HEK293 (cell line): ENCODE measurements at regions not wholly inside any gene's neighbourhood (a gene's known extent, or its start where the extent isn't known, plus 50 kb on each side); places are given as distances from the start of the nearest gene placed in this dataset.

Source experiments
- CTCF ChIA-PET: fragments of 350-600 bp; formaldehyde crosslinking; extraction: SDS; loops from one replicate; lab custom pipeline; 2021; ENCODE audit warnings: antibody characterized with exemption; lab: Yijun Ruan, JAX
- POLR2A ChIA-PET: fragments of 300-600 bp; formaldehyde crosslinking; extraction: SDS; loops from one replicate; lab custom pipeline; 2020; ENCODE audit warnings: antibody characterized with exemption, inconsistent platforms; lab: Yijun Ruan, JAX
- H3K27ac ChIP-seq: fragments of 200-500 bp; sonication (Bioruptor generic); 2 replicates; pipeline ENCODE4 v1.5.1; 2014; ENCODE audit warnings: low read depth, low read length, control low read depth, inconsistent platforms; ENCODE audit errors: extremely low read depth
- H3K36me3 ChIP-seq, 2 experiments: fragments of 200-500 bp in 1 of 2; sonication (Bioruptor generic) in 1 of 2; 1 replicate in 1 of 2; 2 replicates in 1 of 2; pipeline ENCODE4 v1.5.1; 2014 to 2017; ENCODE audit warnings: inconsistent platforms in 2 of 2, low read length in 2 of 2; ENCODE audit not compliant: control insufficient read depth in 2 of 2, insufficient read depth in 1 of 2
- H3K4me1 ChIP-seq: fragments of 200-500 bp; sonication (Bioruptor generic); 2 replicates; pipeline ENCODE4 v1.5.1; 2014; ENCODE audit warnings: mild to moderate bottlenecking, low read length, inconsistent platforms; ENCODE audit not compliant: control insufficient read depth, insufficient read depth
- H3K4me3 ChIP-seq: 2 replicates; pipeline ENCODE4 v1.5.1; 2011; ENCODE audit warnings: low read depth, mild to moderate bottlenecking, control low read depth, low read length, moderate library complexity
- H3K9me3 ChIP-seq: fragments of 200-500 bp; sonication (Bioruptor generic); 2 replicates; pipeline ENCODE4 v1.5.1; 2014; ENCODE audit warnings: low read depth, low read length, inconsistent platforms; ENCODE audit not compliant: control insufficient read depth, insufficient read depth
- ELK4 ChIP-seq: IDR thresholded peaks from 2 replicates; pipeline ENCODE4 v1.6.1; 2011; ENCODE audit warnings: mild to moderate bottlenecking, low read depth, low read length, borderline replicate concordance
- SP2 ChIP-seq: fragments of 450-650 bp; formaldehyde crosslinking; IDR thresholded peaks from 2 replicates; pipeline ENCODE4 v1.5.1; 2016; ENCODE audit warnings: missing biosample characterization, missing genetic modification characterization
- TCF7L2 ChIP-seq: IDR thresholded peaks from 2 replicates; pipeline ENCODE4 v1.6.1; 2011; ENCODE audit warnings: low read depth, mild to moderate bottlenecking, inconsistent platforms, low read length, moderate library complexity, borderline replicate concordance
- ZBTB1 ChIP-seq: fragments of 450-650 bp; formaldehyde crosslinking; IDR thresholded peaks from 2 replicates; pipeline ENCODE4 v1.5.1; 2016; ENCODE audit warnings: missing biosample characterization, missing genetic modification characterization
- ZNF184 ChIP-seq: fragments of 450-650 bp; IDR thresholded peaks from 2 replicates; pipeline ENCODE4 v1.5.1; 2018; ENCODE audit warnings: missing biosample characterization, mild to moderate bottlenecking, missing genetic modification characterization
- ZNF266 ChIP-seq: fragments of 450-650 bp; formaldehyde crosslinking; IDR thresholded peaks from 2 replicates; pipeline ENCODE4 v1.5.1; 2016; ENCODE audit warnings: missing biosample characterization, missing genetic modification characterization, low read depth
- ZNF274 ChIP-seq, 2 experiments: fragments of 200-500 bp in 1 of 2; fragments of 450-650 bp in 1 of 2; sonication (Bioruptor generic) in 1 of 2; formaldehyde crosslinking in 1 of 2; IDR thresholded peaks; 2 replicates each; pipeline versions ENCODE4 v1.5.1 to v1.6.1; 2014 to 2016; ENCODE audit warnings: borderline replicate concordance in 1 of 2, inconsistent platforms in 1 of 2, low read length in 1 of 2, missing biosample characterization in 1 of 2, missing genetic modification characterization in 1 of 2
- ZNF37A ChIP-seq: fragments of 450-650 bp; IDR thresholded peaks from 2 replicates; pipeline ENCODE4 v1.5.1; 2018; ENCODE audit warnings: missing biosample characterization, missing genetic modification characterization
- ZNF391 ChIP-seq: fragments of 450-650 bp; formaldehyde crosslinking; IDR thresholded peaks from 2 replicates; pipeline ENCODE4 v1.5.1; 2016; ENCODE audit warnings: low read depth, missing biosample characterization, missing genetic modification characterization, borderline replicate concordance
- ZNF48 ChIP-seq: fragments of 450-650 bp; formaldehyde crosslinking; IDR thresholded peaks from 2 replicates; pipeline ENCODE4 v1.5.1; 2016; ENCODE audit warnings: missing biosample characterization, missing genetic modification characterization
- ZNF518A ChIP-seq: fragments of 450-650 bp; formaldehyde crosslinking; conservative IDR thresholded peaks from 2 replicates; pipeline ENCODE4 v1.5.1; 2016; ENCODE audit warnings: low read depth, missing biosample characterization, missing genetic modification characterization
- ZNF549 ChIP-seq: fragments of 450-650 bp; IDR thresholded peaks from 2 replicates; pipeline ENCODE4 v1.5.1; 2018; ENCODE audit warnings: missing biosample characterization, missing genetic modification characterization, mild to moderate bottlenecking, inconsistent platforms, moderate library complexity
- ZNF785 ChIP-seq: fragments of 450-650 bp; formaldehyde crosslinking; IDR thresholded peaks from 2 replicates; pipeline ENCODE4 v1.5.1; 2016; ENCODE audit warnings: missing biosample characterization, missing genetic modification characterization
- ZSCAN30 ChIP-seq: fragments of 450-650 bp; IDR thresholded peaks from 2 replicates; pipeline ENCODE4 v1.5.1; 2018; ENCODE audit warnings: missing biosample characterization, mild to moderate bottlenecking, missing genetic modification characterization, moderate library complexity
- ZSCAN4 ChIP-seq: fragments of 450-650 bp; formaldehyde crosslinking; IDR thresholded peaks from 2 replicates; pipeline ENCODE4 v1.5.1; 2017; ENCODE audit warnings: missing biosample characterization, missing genetic modification characterization

GRCh38 chr13:62129000-62129551, 713.4 kb upstream of the PCDH20 start:
- Histone ChIP-seq H3K9me3 (no peaks in the 10 kb centered on the region), H3K27ac (no peak overlapping the region), H3K4me3 (no peak overlapping the region), H3K4me1 (no peaks in the 10 kb centered on the region), H3K36me3 (no peaks in the 10 kb centered on the region)
- ChIA-PET POLR2A (no interaction called here), CTCF (no interaction called here)
- TF ChIP-seq ZNF549 (tag by site-specific recombination): no peak
- 0 out of 2 replicates have a peak, but pooled peaks have one; percentile 9 for TF ChIP-seq TCF7L2
- 0 out of 2 replicates have a peak, but pooled peaks have one; percentile 13 for TF ChIP-seq ELK4

GRCh38 chr13:62126400-62126799, 710.8 kb upstream of the PCDH20 start:
- Histone ChIP-seq H3K4me3 (no peak overlapping the region), H3K36me3 (no peaks in the 10 kb centered on the region), H3K27ac (no peak overlapping the region), H3K9me3 (no peaks in the 10 kb centered on the region), H3K4me1 (no peaks in the 10 kb centered on the region)
- CTCF ChIA-PET: no interaction called here
- TF ChIP-seq SP2 (no peak), ZNF518A (tag by site-specific recombination) (no peak), ZSCAN4 (no peak), ZNF184 (tag by site-specific recombination) (no peak), ZSCAN30 (tag by site-specific recombination) (no peak), ZNF48 (tag by site-specific recombination) (no peak), ZNF391 (tag by site-specific recombination) (no peak), ZNF785 (tag by site-specific recombination) (no peak), ZBTB1 (tag by site-specific recombination) (no peak), ZNF37A (tag by site-specific recombination) (no peak), ZNF266 (tag by site-specific recombination) (no peak), ZNF274 (IDR thresholded peaks at IDR 0.05; ENCODE audit: low read length) (no peak), ZNF274 (tag by site-specific recombination; IDR thresholded peaks at IDR 0.05; ENCODE audit: borderline replicate concordance) (no peak)
- POLR2A ChIA-PET: no interaction called here
